Left ventricle myocardium inferior (tissue), 1 donor: ENCODE measurements at regions not wholly inside any gene's neighbourhood (a gene's known extent, or its start where the extent isn't known, plus 50 kb on each side); places are given as distances from the start of the nearest gene placed in this dataset.

Source experiments
- DNase-seq: peaks from one replicate; pipeline ENCODE4 v3.0.0-alpha.2; 2020
- H3K27ac ChIP-seq: fragments of 200-600 bp; replicated peaks from 2 replicates; pipeline ENCODE4 v1.8.0; 2021
- H3K27me3 ChIP-seq: fragments of 200-600 bp; 2 replicates; pipeline ENCODE4 v1.8.0; 2021; ENCODE audit warnings: low read depth
- H3K36me3 ChIP-seq: fragments of 200-600 bp; 2 replicates; pipeline ENCODE4 v1.8.0; 2021
- H3K4me1 ChIP-seq: fragments of 200-600 bp; 2 replicates; pipeline ENCODE4 v1.8.0; 2021
- H3K4me3 ChIP-seq: fragments of 200-600 bp; 2 replicates; pipeline ENCODE4 v1.8.0; 2021; ENCODE audit warnings: mild to moderate bottlenecking, moderate library complexity
- H3K9me3 ChIP-seq: fragments of 200-600 bp; replicated peaks from 2 replicates; pipeline ENCODE4 v1.8.0; 2021
- CTCF ChIP-seq: fragments of 200-600 bp; IDR thresholded peaks from 2 replicates; pipeline ENCODE4 v1.8.0; 2021; ENCODE audit warnings: antibody characterized with exemption, mild to moderate bottlenecking, borderline replicate concordance
- intact Hi-C: fragments of 100-400 bp; cut with micrococcal nuclease; formaldehyde crosslinking; loops from one replicate; pipeline ENCODE4 v1.11.0; 2022
- donor health status: DM: no; HTN: yes; CAD: no; lungs with severe emphysema.

- no peaks in the 10 kb centered on the region for H3K9me3 ChIP-seq
- DNase-seq: no peak
- no peak for TF ChIP-seq CTCF
- H3K27me3 ChIP-seq: peaks cover 94% of the 10 kb centered on the region
- H3K36me3 ChIP-seq: no peaks in the 10 kb centered on the region
- H3K4me1 ChIP-seq: no peaks in the 10 kb centered on the region
- intact Hi-C loops: no loop called here
- H3K4me3 ChIP-seq: no peak overlapping the region
- H3K27ac ChIP-seq: no peak overlapping the region
Measured at GRCh38 chr1:177593105-177593504, 376.8 kb downstream of the SEC16B start.

GRCh38 chr1:177592624-177593023 is 377.2 kb downstream of the SEC16B start:
- intact Hi-C loops: no loop called here
- Histone ChIP-seq H3K27ac (no peak overlapping the region), H3K9me3 (no peaks in the 10 kb centered on the region), H3K4me1 (no peaks in the 10 kb centered on the region), H3K27me3 (peaks cover 93% of the 10 kb centered on the region), H3K4me3 (no peak overlapping the region), H3K36me3 (no peaks in the 10 kb centered on the region)
- TF ChIP-seq CTCF: no peak
- DNase-seq: no peak

- no peaks in the 10 kb centered on the region for H3K9me3 ChIP-seq
- no peak for DNase-seq
- no peak overlapping the region for H3K4me3 ChIP-seq
- H3K36me3 ChIP-seq: no peaks in the 10 kb centered on the region
- H3K4me1 ChIP-seq: no peaks in the 10 kb centered on the region
- intact Hi-C loops: no loop called here
- no peak overlapping the region for H3K27ac ChIP-seq
- H3K27me3 ChIP-seq: peaks cover 83% of the 10 kb centered on the region
- no peak for TF ChIP-seq CTCF
Measured at GRCh38 chr1:177591155-177591554, 378.7 kb downstream of the SEC16B start.

GRCh38 chr1:177589166-177589565 is 380.7 kb downstream of the SEC16B start:
- Histone ChIP-seq H3K36me3 (no peaks in the 10 kb centered on the region), H3K27me3 (peaks cover 69% of the 10 kb centered on the region), H3K27ac (no peak overlapping the region), H3K4me1 (no peaks in the 10 kb centered on the region), H3K9me3 (no peaks in the 10 kb centered on the region), H3K4me3 (no peak overlapping the region)
- TF ChIP-seq CTCF: no peak
- intact Hi-C loops: no loop called here
- DNase-seq: no peak

GRCh38 chr1:177586429-177586828 is 383.4 kb downstream of the SEC16B start:
- TF ChIP-seq CTCF: no peak
- DNase-seq: no peak
- intact Hi-C loops: no loop called here

More at GRCh38 chr1:177586429-177586828, 383.4 kb downstream of the SEC16B start:
- no peaks in the 10 kb centered on the region for H3K4me1 ChIP-seq
- H3K9me3 ChIP-seq: no peaks in the 10 kb centered on the region
- H3K36me3 ChIP-seq: no peaks in the 10 kb centered on the region
- no peak overlapping the region for H3K27ac ChIP-seq
- peaks cover 60% of the 10 kb centered on the region for H3K27me3 ChIP-seq
- H3K4me3 ChIP-seq: no peak overlapping the region
